ENCODE measurements at regions not wholly inside any gene's neighbourhood (a gene's known extent, or its start where the extent isn't known, plus 50 kb on each side); places are given as distances from the start of the nearest gene placed in this dataset.

- H3K9ac ChIP-seq (ENCODE audit: insufficient read length, low read depth), result no peak overlapping the region
- TF ChIP-seq SUZ12 (IDR thresholded peaks at IDR 0.05; ENCODE audit: extremely low read depth, insufficient read depth, insufficient read length) (no peak), ZNF274 (IDR thresholded peaks at IDR 0.05; ENCODE audit: low read depth, low read length) (no peak), YY1 (IDR thresholded peaks at IDR 0.05; ENCODE audit: insufficient read depth, insufficient read length) (no peak)
- no peaks in the 10 kb centered on the region for H3K36me3 ChIP-seq (ENCODE audit: insufficient read depth, insufficient read length, low read length)
- DNase-seq (ENCODE audit: low read depth, low spot score), result no peak
- H3K27me3 ChIP-seq (ENCODE audit: insufficient read depth, insufficient read length), result no peaks in the 10 kb centered on the region
- no peak overlapping the region for H3K4me3 ChIP-seq (ENCODE audit: insufficient read length, low read depth)
- no peaks in the 10 kb centered on the region for H3K4me1 ChIP-seq (ENCODE audit: insufficient read depth, insufficient read length)
- no peaks in the 10 kb centered on the region; the same call in 1 of the 2 replicates for H3K9me3 ChIP-seq (ENCODE audit: insufficient read depth, low read length)
These were observed 548.5 kb upstream of the ZNF462 start for GRCh38 chr9:106314476-106314875.

DNA sequence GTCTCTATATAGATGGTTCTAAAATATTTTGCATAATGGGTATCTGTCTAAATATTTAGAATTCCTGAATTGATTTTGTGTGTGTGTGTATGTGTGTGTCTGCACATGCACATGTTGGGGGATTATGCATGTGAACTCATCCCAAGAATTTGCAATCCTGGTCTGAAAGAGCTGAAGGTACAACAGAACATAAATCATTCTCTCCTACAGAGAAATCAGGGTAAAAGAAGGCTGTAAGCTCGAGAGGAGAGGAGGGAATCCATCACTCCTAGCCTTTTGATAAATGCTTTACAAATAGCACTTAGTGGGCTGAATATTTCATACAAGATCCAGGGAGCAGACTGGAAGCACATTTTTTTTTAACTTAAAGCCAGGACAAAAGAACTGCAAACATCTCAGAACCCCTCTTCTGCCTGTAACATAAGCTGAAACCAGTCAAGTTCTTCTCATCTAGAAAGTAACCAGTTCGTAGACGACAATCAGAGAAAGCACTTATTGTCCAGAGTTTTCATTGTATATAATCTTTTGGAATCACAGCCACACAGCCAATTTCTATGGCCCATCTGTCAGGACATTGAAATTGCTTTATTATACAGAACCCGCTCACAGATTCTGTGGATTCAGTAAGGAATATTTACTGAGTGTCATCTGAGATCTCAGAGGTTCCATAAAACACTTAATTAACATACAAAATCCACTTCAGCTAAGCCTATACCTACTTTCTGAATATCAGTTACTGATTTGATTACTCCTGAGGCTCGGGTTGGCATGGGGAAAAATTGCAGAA is 541.4 kb upstream of the ZNF462 start:
- H3K9ac ChIP-seq (ENCODE audit: insufficient read length, low read depth), result no peak overlapping the region
- peaks cover 3% of the 10 kb centered on the region for H3K4me1 ChIP-seq (ENCODE audit: insufficient read depth, insufficient read length)
- H3K4me3 ChIP-seq (ENCODE audit: insufficient read length, low read depth), result no peak overlapping the region
- no peaks in the 10 kb centered on the region for H3K27me3 ChIP-seq (ENCODE audit: insufficient read depth, insufficient read length)
- no peak for DNase-seq (ENCODE audit: low read depth, low spot score)
- TF ChIP-seq ZNF274 (IDR thresholded peaks at IDR 0.05; ENCODE audit: low read depth, low read length), result no peak
- no peak for TF ChIP-seq YY1 (IDR thresholded peaks at IDR 0.05; ENCODE audit: insufficient read depth, insufficient read length)
- TF ChIP-seq SUZ12 (IDR thresholded peaks at IDR 0.05; ENCODE audit: extremely low read depth, insufficient read depth, insufficient read length), result no peak
- no peaks in the 10 kb centered on the region for H3K36me3 ChIP-seq (ENCODE audit: insufficient read depth, insufficient read length, low read length)
- H3K9me3 ChIP-seq (ENCODE audit: insufficient read depth, low read length), result no peaks in the 10 kb centered on the region

- Histone ChIP-seq H3K9me3 (ENCODE audit: insufficient read depth, low read length) (no peaks in the 10 kb centered on the region), H3K4me3 (ENCODE audit: insufficient read length, low read depth) (no peak overlapping the region), H3K27me3 (ENCODE audit: insufficient read depth, insufficient read length) (no peaks in the 10 kb centered on the region), H3K4me1 (ENCODE audit: insufficient read depth, insufficient read length) (peaks cover 3% of the 10 kb centered on the region), H3K36me3 (ENCODE audit: insufficient read depth, insufficient read length, low read length) (no peaks in the 10 kb centered on the region), H3K9ac (ENCODE audit: insufficient read length, low read depth) (no peak overlapping the region)
- TF ChIP-seq YY1 (IDR thresholded peaks at IDR 0.05; ENCODE audit: insufficient read depth, insufficient read length) (no peak), ZNF274 (IDR thresholded peaks at IDR 0.05; ENCODE audit: low read depth, low read length) (no peak), SUZ12 (IDR thresholded peaks at IDR 0.05; ENCODE audit: extremely low read depth, insufficient read depth, insufficient read length) (no peak)
- DNase-seq (ENCODE audit: low read depth, low spot score), result no peak
These were observed 540.2 kb upstream of the ZNF462 start for GRCh38 chr9:106322706-106323245.

GRCh38 chr9:106324053-106324585 is 538.8 kb upstream of the ZNF462 start:
- peaks cover 3% of the 10 kb centered on the region for H3K4me1 ChIP-seq (ENCODE audit: insufficient read depth, insufficient read length)
- no peak for TF ChIP-seq SUZ12 (IDR thresholded peaks at IDR 0.05; ENCODE audit: extremely low read depth, insufficient read depth, insufficient read length)
- TF ChIP-seq YY1 (IDR thresholded peaks at IDR 0.05; ENCODE audit: insufficient read depth, insufficient read length), result no peak
- TF ChIP-seq ZNF274 (IDR thresholded peaks at IDR 0.05; ENCODE audit: low read depth, low read length), result no peak
- H3K27me3 ChIP-seq (ENCODE audit: insufficient read depth, insufficient read length), result no peaks in the 10 kb centered on the region
- no peak for DNase-seq (ENCODE audit: low read depth, low spot score)
- no peak overlapping the region for H3K9ac ChIP-seq (ENCODE audit: insufficient read length, low read depth)
- no peak overlapping the region for H3K4me3 ChIP-seq (ENCODE audit: insufficient read length, low read depth)
- H3K9me3 ChIP-seq (ENCODE audit: insufficient read depth, low read length), result no peaks in the 10 kb centered on the region
- H3K36me3 ChIP-seq (ENCODE audit: insufficient read depth, insufficient read length, low read length), result no peaks in the 10 kb centered on the region

DNA sequence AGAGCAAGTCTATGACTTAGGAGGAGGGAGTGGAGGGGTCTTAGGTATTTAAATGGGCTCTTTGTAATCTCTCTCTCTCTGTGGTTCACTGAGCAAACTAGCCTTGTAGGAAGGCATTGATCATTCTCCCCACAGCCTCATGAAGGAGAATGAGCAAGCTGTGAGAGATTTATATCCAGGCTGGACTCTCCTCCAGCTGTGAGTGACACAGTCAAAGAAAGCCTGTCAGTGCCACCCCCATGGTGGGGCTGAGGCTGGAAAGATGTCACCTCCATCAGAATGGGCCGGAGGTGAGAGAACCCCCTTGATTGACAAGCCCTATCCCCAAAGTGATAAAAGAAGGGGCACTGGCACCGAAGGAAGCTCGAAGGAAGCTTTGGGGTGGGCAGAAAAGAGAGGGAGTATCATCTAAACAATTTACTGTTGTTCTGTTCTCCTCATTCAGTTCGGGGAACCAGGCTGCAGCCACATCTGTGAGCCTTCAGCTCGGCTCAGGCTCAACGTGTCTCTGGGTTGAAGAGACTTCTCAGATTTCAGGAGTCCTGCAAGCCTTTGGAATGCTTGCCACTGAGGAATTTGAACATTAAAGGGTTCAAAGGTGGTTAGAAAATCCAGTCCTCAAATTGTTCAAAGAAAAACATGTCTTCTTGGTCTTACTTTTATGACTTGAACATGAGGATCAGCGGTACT is 538.2 kb upstream of the ZNF462 start:
- Histone ChIP-seq H3K36me3 (ENCODE audit: insufficient read depth, insufficient read length, low read length) (no peaks in the 10 kb centered on the region), H3K27me3 (ENCODE audit: insufficient read depth, insufficient read length) (no peaks in the 10 kb centered on the region), H3K4me1 (ENCODE audit: insufficient read depth, insufficient read length) (peaks cover 3% of the 10 kb centered on the region), H3K4me3 (ENCODE audit: insufficient read length, low read depth) (no peak overlapping the region), H3K9ac (ENCODE audit: insufficient read length, low read depth) (no peak overlapping the region), H3K9me3 (ENCODE audit: insufficient read depth, low read length) (no peaks in the 10 kb centered on the region)
- no peak for DNase-seq (ENCODE audit: low read depth, low spot score)
- no peak for TF ChIP-seq SUZ12 (IDR thresholded peaks at IDR 0.05; ENCODE audit: extremely low read depth, insufficient read depth, insufficient read length)
- TF ChIP-seq YY1 (IDR thresholded peaks at IDR 0.05; ENCODE audit: insufficient read depth, insufficient read length), result no peak

DNA sequence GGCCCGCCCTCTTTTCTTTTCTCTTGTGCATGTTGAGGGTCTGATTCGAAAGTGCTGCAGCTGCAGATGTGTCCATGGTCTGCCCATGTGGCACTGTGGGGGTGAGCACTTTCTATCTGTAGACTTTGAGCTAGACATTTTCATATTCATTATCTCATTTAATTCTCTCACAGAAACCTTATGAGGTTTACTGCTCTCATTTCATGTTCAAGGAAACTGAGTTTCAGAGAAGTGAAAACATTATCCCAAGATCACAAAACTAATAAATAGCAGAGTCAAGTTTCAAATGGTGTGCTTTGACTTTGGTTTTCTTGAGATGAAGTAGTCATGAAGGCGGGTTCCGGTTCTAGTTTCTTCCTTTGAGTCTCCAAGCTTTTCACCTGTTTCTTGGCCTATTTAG is 536.5 kb upstream of the ZNF462 start:
- DNase-seq (ENCODE audit: low read depth, low spot score), result no peak
- TF ChIP-seq SUZ12 (IDR thresholded peaks at IDR 0.05; ENCODE audit: extremely low read depth, insufficient read depth, insufficient read length) (no peak), YY1 (IDR thresholded peaks at IDR 0.05; ENCODE audit: insufficient read depth, insufficient read length) (no peak), ZNF274 (IDR thresholded peaks at IDR 0.05; ENCODE audit: low read depth, low read length) (no peak)
- no peaks in the 10 kb centered on the region for H3K36me3 ChIP-seq (ENCODE audit: insufficient read depth, insufficient read length, low read length)

DNA sequence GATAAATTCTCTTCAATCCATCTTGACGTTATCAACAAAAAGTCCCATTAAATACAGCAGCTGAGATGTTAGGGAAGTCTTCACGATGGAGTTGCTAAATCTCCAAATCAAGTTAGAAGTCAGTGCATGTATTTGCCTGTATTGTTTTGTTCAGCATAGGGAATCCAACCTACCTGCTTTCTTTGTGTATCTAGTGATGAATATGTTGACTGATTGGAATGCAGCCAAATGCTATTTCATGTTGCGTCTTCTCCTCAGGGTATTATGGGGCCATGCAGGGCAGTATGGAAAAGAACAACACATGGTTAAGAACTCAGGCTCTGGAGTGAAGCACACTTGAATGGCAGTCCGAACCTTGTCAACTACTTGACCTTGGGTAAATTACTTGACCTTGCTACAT is 529.5 kb upstream of the ZNF462 start:
- TF ChIP-seq SUZ12 (IDR thresholded peaks at IDR 0.05; ENCODE audit: extremely low read depth, insufficient read depth, insufficient read length) (no peak), YY1 (IDR thresholded peaks at IDR 0.05; ENCODE audit: insufficient read depth, insufficient read length) (no peak), ZNF274 (IDR thresholded peaks at IDR 0.05; ENCODE audit: low read depth, low read length) (no peak)
- H3K4me3 ChIP-seq (ENCODE audit: insufficient read length, low read depth), result no peak overlapping the region
- H3K4me1 ChIP-seq (ENCODE audit: insufficient read depth, insufficient read length), result no peaks in the 10 kb centered on the region
- no peak for DNase-seq (ENCODE audit: low read depth, low spot score)
- no peaks in the 10 kb centered on the region for H3K27me3 ChIP-seq (ENCODE audit: insufficient read depth, insufficient read length)
- no peaks in the 10 kb centered on the region for H3K9me3 ChIP-seq (ENCODE audit: insufficient read depth, low read length)
- no peak overlapping the region for H3K9ac ChIP-seq (ENCODE audit: insufficient read length, low read depth)
- H3K36me3 ChIP-seq (ENCODE audit: insufficient read depth, insufficient read length, low read length), result no peaks in the 10 kb centered on the region

More for the DNA sequence above, 536.5 kb upstream of the ZNF462 start:
- Histone ChIP-seq H3K4me1 (ENCODE audit: insufficient read depth, insufficient read length) (peaks cover 3% of the 10 kb centered on the region), H3K4me3 (ENCODE audit: insufficient read length, low read depth) (no peak overlapping the region), H3K9me3 (ENCODE audit: insufficient read depth, low read length) (no peaks in the 10 kb centered on the region), H3K27me3 (ENCODE audit: insufficient read depth, insufficient read length) (no peaks in the 10 kb centered on the region), H3K9ac (ENCODE audit: insufficient read length, low read depth) (no peak overlapping the region)
